Prostate gland (tissue), 2 donors: ENCODE measurements at regions not wholly inside any gene's neighbourhood (a gene's known extent, or its start where the extent isn't known, plus 50 kb on each side); places are given as distances from the start of the nearest gene placed in this dataset.

Experiments used
- POLR2A ChIP-seq: fragments of 450-650 bp; IDR thresholded peaks from one replicate; pipeline ENCODE4 v1.6.1; 2016; ENCODE audit warnings: antibody characterized with exemption, mild to moderate bottlenecking
- TF ChIP-seq, protein P1 (sequence below), 4 experiments: fragments of 200-600 bp in 2 of 4; fragments of 450-650 bp in 2 of 4; sonication (generic) in 2 of 4; IDR thresholded peaks; 1 replicate in 3 of 4; 2 replicates in 1 of 4; pipeline ENCODE4 v1.5.1; 2016 to 2019; ENCODE audit warnings: antibody characterized with exemption in 4 of 4, mild to moderate bottlenecking in 2 of 4, moderate library complexity in 2 of 4

GRCh38 chr5:163310997-163311396, 126.4 kb upstream of the CCNG1 start:
- TF ChIP-seq, protein P1, sequence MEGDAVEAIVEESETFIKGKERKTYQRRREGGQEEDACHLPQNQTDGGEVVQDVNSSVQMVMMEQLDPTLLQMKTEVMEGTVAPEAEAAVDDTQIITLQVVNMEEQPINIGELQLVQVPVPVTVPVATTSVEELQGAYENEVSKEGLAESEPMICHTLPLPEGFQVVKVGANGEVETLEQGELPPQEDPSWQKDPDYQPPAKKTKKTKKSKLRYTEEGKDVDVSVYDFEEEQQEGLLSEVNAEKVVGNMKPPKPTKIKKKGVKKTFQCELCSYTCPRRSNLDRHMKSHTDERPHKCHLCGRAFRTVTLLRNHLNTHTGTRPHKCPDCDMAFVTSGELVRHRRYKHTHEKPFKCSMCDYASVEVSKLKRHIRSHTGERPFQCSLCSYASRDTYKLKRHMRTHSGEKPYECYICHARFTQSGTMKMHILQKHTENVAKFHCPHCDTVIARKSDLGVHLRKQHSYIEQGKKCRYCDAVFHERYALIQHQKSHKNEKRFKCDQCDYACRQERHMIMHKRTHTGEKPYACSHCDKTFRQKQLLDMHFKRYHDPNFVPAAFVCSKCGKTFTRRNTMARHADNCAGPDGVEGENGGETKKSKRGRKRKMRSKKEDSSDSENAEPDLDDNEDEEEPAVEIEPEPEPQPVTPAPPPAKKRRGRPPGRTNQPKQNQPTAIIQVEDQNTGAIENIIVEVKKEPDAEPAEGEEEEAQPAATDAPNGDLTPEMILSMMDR (IDR thresholded peaks at IDR 0.05) = no peak
- TF ChIP-seq POLR2A = no peak
